ENCODE measurements at regions not wholly inside any gene's neighbourhood (a gene's known extent, or its start where the extent isn't known, plus 50 kb on each side); places are given as distances from the start of the nearest gene placed in this dataset.

DNA sequence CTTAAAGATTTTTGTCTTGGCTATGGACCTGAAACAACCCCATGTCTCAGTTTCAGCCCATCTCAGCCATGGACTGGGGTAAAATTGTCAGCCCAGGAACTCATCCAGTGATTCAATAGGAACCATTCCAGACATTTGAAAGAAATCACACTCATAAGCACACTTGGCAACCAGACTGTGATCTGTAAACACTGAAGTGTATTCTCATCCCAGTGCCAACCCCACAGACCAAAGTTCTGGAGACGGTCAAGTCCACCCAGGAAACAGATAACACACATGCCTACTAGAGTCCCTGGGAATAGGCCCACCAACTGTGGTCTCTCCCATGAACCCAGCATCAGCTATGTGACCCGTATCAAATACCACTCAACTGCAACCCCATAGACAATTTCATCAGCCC, 804.6 kb downstream of the TRHDE start:
- no peak overlapping the region for H2AFZ ChIP-seq (ENCODE audit: insufficient read depth, low read depth, low read length, poor library complexity, severe bottlenecking)
- Mint-ChIP-seq H3K9me3 (peaks cover 2 to 26% (median 13%) of the 10 kb centered on the region in 7 donors), H3K4me3 (no peak overlapping the region), H3K36me3 (no peaks in the 10 kb centered on the region), H3K27ac (no peak overlapping the region), H3K4me1 (no peaks in the 10 kb centered on the region), H3K27me3 (ENCODE audit: low read depth in 3 of 3) (no peaks in the 10 kb centered on the region)
- no peaks in the 10 kb centered on the region for H3K79me2 ChIP-seq (ENCODE audit: insufficient read depth, low read length)
- no peak for DNase-seq
- 100% methylated on average over 1 of the region's 2 CpGs for WGBS (ENCODE audit: insufficient coverage)
- no peaks in the 10 kb centered on the region for H3K4me1 ChIP-seq (ENCODE audit: control insufficient read depth in 1 of 2, insufficient read depth in 2 of 2, low read length in 2 of 2)
- TF ChIP-seq CTCF (IDR thresholded peaks at IDR 0.05) = no peak
- H3K4me3 ChIP-seq (replicated peaks in 1 of 3; ENCODE audit: low read depth in 2 of 3, low read length in 3 of 3) = no peak overlapping the region
- H4K20me1 ChIP-seq (ENCODE audit: insufficient read depth, low read length) = no peaks in the 10 kb centered on the region
- H3K9me3 ChIP-seq (replicated peaks in 1 of 2; ENCODE audit: control insufficient read depth in 1 of 2, insufficient read depth in 1 of 2, low read length in 2 of 2) = peaks cover 31 to 37% of the 10 kb centered on the region in 2 donors
- intact Hi-C loops (cut with micrococcal nuclease) = no loop called here
- H3K36me3 ChIP-seq (replicated peaks in 1 of 2; ENCODE audit: control insufficient read depth in 1 of 2, insufficient read depth in 2 of 2, low read length in 2 of 2) = no peaks in the 10 kb centered on the region
- H3K9ac ChIP-seq (ENCODE audit: insufficient read depth, low read length, poor library complexity, severe bottlenecking) = no peak overlapping the region
- H3K27ac ChIP-seq (ENCODE audit: low read depth in 1 of 2, low read length in 2 of 2) = no peak overlapping the region
- no peaks in the 10 kb centered on the region for H3K27me3 ChIP-seq (ENCODE audit: control insufficient read depth in 2 of 2, insufficient read depth in 2 of 2, low read length in 2 of 2)
- no peak overlapping the region for H3K4me2 ChIP-seq (replicated peaks; ENCODE audit: extremely low read depth, low read length, poor library complexity, severe bottlenecking)

DNA sequence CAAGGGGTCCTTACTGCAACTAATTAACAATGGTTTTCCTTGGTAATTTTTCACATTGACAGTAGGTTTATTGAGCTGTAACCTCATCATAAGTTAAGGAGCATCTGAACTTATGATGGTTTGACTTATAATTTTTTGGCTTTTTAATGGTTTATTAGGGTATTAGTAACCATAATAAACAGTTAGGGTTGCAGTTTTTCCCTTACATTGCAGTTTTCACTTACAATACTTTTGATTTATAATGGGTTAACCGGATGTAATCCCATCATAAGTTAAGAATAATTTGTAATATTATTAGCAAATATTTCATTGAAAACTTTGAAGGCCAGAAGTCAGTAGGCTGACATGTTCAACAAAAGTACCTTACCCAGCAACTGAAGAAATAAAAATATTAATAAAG, 811.6 kb downstream of the TRHDE start:
- H3K9ac ChIP-seq (ENCODE audit: insufficient read depth, low read length, poor library complexity, severe bottlenecking) = no peak overlapping the region
- peaks cover 9 to 12% of the 10 kb centered on the region in 2 donors for H3K9me3 ChIP-seq (replicated peaks in 1 of 2; ENCODE audit: control insufficient read depth in 1 of 2, insufficient read depth in 1 of 2, low read length in 2 of 2)
- no peaks in the 10 kb centered on the region for H3K4me1 Mint-ChIP-seq

More for the DNA sequence above, 811.6 kb downstream of the TRHDE start:
- H3K36me3 Mint-ChIP-seq = no peaks in the 10 kb centered on the region
- Histone ChIP-seq H2AFZ (ENCODE audit: insufficient read depth, low read depth, low read length, poor library complexity, severe bottlenecking) (no peak overlapping the region), H3K4me2 (replicated peaks; ENCODE audit: extremely low read depth, low read length, poor library complexity, severe bottlenecking) (no peak overlapping the region), H4K20me1 (ENCODE audit: insufficient read depth, low read length) (no peaks in the 10 kb centered on the region), H3K4me1 (ENCODE audit: control insufficient read depth in 1 of 2, insufficient read depth in 2 of 2, low read length in 2 of 2) (no peaks in the 10 kb centered on the region), H3K79me2 (ENCODE audit: insufficient read depth, low read length) (no peaks in the 10 kb centered on the region), H3K27ac (ENCODE audit: low read depth in 1 of 2, low read length in 2 of 2) (no peak overlapping the region), H3K36me3 (replicated peaks in 1 of 2; ENCODE audit: control insufficient read depth in 1 of 2, insufficient read depth in 2 of 2, low read length in 2 of 2) (no peaks in the 10 kb centered on the region), H3K27me3 (ENCODE audit: control insufficient read depth in 2 of 2, insufficient read depth in 2 of 2, low read length in 2 of 2) (no peaks in the 10 kb centered on the region), H3K4me3 (replicated peaks in 1 of 3; ENCODE audit: low read depth in 2 of 3, low read length in 3 of 3) (no peak overlapping the region)
- no peak overlapping the region for H3K27ac Mint-ChIP-seq
- no peak overlapping the region for H3K4me3 Mint-ChIP-seq
- intact Hi-C loops (cut with micrococcal nuclease) = no loop called here
- no peaks in the 10 kb centered on the region for H3K27me3 Mint-ChIP-seq (ENCODE audit: low read depth in 3 of 3)
- no peak for DNase-seq
- no peak for TF ChIP-seq CTCF (IDR thresholded peaks at IDR 0.05)
- no CpG with 5 or more reads among the region's 1 CpG for WGBS (ENCODE audit: insufficient coverage)
- peaks cover 0 to 12% (median 8%) of the 10 kb centered on the region in 7 donors for H3K9me3 Mint-ChIP-seq

All from CD14-positive monocyte (primary cell).